Trophoblast cell (in vitro differentiated cells and primary cell): ENCODE measurements at regions not wholly inside any gene's neighbourhood (a gene's known extent, or its start where the extent isn't known, plus 50 kb on each side); places are given as distances from the start of the nearest gene placed in this dataset.

Experiments
- DNase-seq, 2 donors: peaks; one replicate each; pipeline ENCODE4 v3.0.0-alpha.2; 2016
- H2AFZ ChIP-seq: 2 replicates; pipeline ENCODE4 v1.6.1; 2013; ENCODE audit warnings: low read length, moderate library complexity, mild to moderate bottlenecking; ENCODE audit not compliant: insufficient read depth, poor library complexity
- H2AK5ac ChIP-seq: 2 replicates; pipeline ENCODE4 v1.6.1; 2013; ENCODE audit warnings: mild to moderate bottlenecking, low read length
- H2BK120ac ChIP-seq: 2 replicates; pipeline ENCODE4 v1.6.1; 2013; ENCODE audit warnings: low read length, mild to moderate bottlenecking, moderate library complexity; ENCODE audit not compliant: insufficient read depth, poor library complexity
- H2BK12ac ChIP-seq: 2 replicates; pipeline ENCODE4 v1.6.1; 2013; ENCODE audit warnings: mild to moderate bottlenecking, low read length, moderate library complexity
- H2BK5ac ChIP-seq: 2 replicates; pipeline ENCODE4 v1.6.1; 2013; ENCODE audit warnings: low read length, low read depth, moderate library complexity, mild to moderate bottlenecking; ENCODE audit not compliant: poor library complexity
- H3K14ac ChIP-seq: 2 replicates; pipeline ENCODE4 v1.6.1; 2013; ENCODE audit warnings: mild to moderate bottlenecking, low read length
- H3K18ac ChIP-seq: 2 replicates; pipeline ENCODE4 v1.6.1; 2013; ENCODE audit warnings: mild to moderate bottlenecking, low read length
- H3K23ac ChIP-seq: 2 replicates; pipeline ENCODE4 v1.6.1; 2013; ENCODE audit warnings: low read length
- H3K27ac ChIP-seq: 2 replicates; pipeline ENCODE4 v1.5.1; 2013; ENCODE audit warnings: low read depth, mild to moderate bottlenecking, inconsistent platforms, low read length, moderate library complexity
- H3K27me3 ChIP-seq: 2 replicates; pipeline ENCODE4 v1.6.1; 2013; ENCODE audit warnings: inconsistent platforms, mild to moderate bottlenecking, low read length, moderate library complexity; ENCODE audit not compliant: insufficient read depth
- H3K36me3 ChIP-seq, 2 experiments: 1 replicate in 1 of 2; 2 replicates in 1 of 2; pipeline ENCODE4 v1.6.1; 2013; ENCODE audit warnings: low read length in 2 of 2, mild to moderate bottlenecking in 2 of 2, moderate library complexity in 1 of 2; ENCODE audit not compliant: insufficient read depth in 2 of 2, control insufficient read depth in 1 of 2
- H3K4ac ChIP-seq: 2 replicates; pipeline ENCODE4 v1.6.1; 2013; ENCODE audit warnings: low read depth, mild to moderate bottlenecking, low read length, moderate library complexity
- H3K4me1 ChIP-seq, 2 experiments: 1 replicate in 1 of 2; 2 replicates in 1 of 2; pipeline ENCODE4 v1.6.1; 2013; ENCODE audit warnings: low read length in 2 of 2, mild to moderate bottlenecking in 2 of 2, moderate library complexity in 1 of 2; ENCODE audit not compliant: insufficient read depth in 2 of 2, control insufficient read depth in 1 of 2
- H3K4me2 ChIP-seq: 2 replicates; pipeline ENCODE4 v1.6.1; 2013; ENCODE audit warnings: inconsistent platforms, mild to moderate bottlenecking, low read length, moderate library complexity
- H3K4me3 ChIP-seq: 2 replicates; pipeline ENCODE4 v1.5.1; 2013; ENCODE audit warnings: mild to moderate bottlenecking, low read depth, low read length, inconsistent platforms
- H3K79me1 ChIP-seq: one replicate; pipeline ENCODE4 v1.6.1; 2013; ENCODE audit warnings: low read length
- H3K79me2 ChIP-seq: 2 replicates; pipeline ENCODE4 v1.6.1; 2013; ENCODE audit warnings: low read length, mild to moderate bottlenecking; ENCODE audit not compliant: control insufficient read depth, insufficient read depth, poor library complexity
- H3K9ac ChIP-seq: 2 replicates; pipeline ENCODE4 v1.6.1; 2013; ENCODE audit warnings: mild to moderate bottlenecking, low read length
- H3K9me3 ChIP-seq: 2 replicates; pipeline ENCODE4 v1.6.1; 2013; ENCODE audit warnings: low read depth, mild to moderate bottlenecking, control low read depth, inconsistent platforms, low read length; ENCODE audit not compliant: insufficient read depth
- H4K12ac ChIP-seq: 2 replicates; pipeline ENCODE4 v1.6.1; 2013; ENCODE audit warnings: low read depth, mild to moderate bottlenecking, low read length, moderate library complexity
- H4K8ac ChIP-seq: 2 replicates; pipeline ENCODE4 v1.6.1; 2013; ENCODE audit warnings: low read depth, mild to moderate bottlenecking, low read length, moderate library complexity
- H4K91ac ChIP-seq: one replicate; pipeline ENCODE4 v1.6.1; 2013; ENCODE audit warnings: low read depth, mild to moderate bottlenecking, low read length, moderate library complexity
- WGBS: extraction: QIAGEN DNeasy Blood & Tissue Kit; methylation state at CpG from one replicate; pipeline ENCODE4 v1.1.7; 2013; ENCODE audit warnings: missing lambda C conversion rate; ENCODE audit not compliant: insufficient read length, insufficient coverage; ENCODE audit errors: extremely low coverage; 5-methylcytosine and 5-hydroxymethylcytosine counted together

DNA sequence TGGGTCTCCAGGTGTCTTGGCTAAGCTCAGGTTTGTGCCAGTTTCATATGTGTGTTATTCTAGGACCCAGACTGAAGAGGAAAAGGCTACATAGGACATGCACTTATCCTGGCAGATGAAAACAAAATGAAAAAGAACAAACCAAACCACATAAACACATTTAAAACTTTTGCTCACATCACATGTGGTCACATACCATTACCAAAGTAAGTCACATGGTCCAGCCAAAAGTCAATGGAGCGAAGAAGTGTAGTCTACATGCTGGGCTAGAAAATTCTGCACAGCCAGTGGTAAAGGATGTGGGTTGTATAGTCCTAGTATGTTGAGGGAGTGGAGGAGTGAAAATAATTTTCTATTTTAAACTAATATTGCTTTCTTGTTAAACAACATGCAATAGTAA, 437.5 kb downstream of the BTBD3 start:
- no CpG with 5 or more reads among the region's 1 CpG for WGBS
- no peak overlapping the region for H3K4me2 ChIP-seq
- no peak overlapping the region for H3K23ac ChIP-seq
- no peak overlapping the region for H2BK120ac ChIP-seq
- no peak overlapping the region for H2BK12ac ChIP-seq
- no peak overlapping the region for H3K4me3 ChIP-seq
- no peak overlapping the region for H3K14ac ChIP-seq
- H3K4ac ChIP-seq = no peak overlapping the region
- H2AK5ac ChIP-seq = no peak overlapping the region
- no peak overlapping the region for H4K91ac ChIP-seq
- H4K12ac ChIP-seq = no peak overlapping the region
- H2BK5ac ChIP-seq = no peak overlapping the region
- no peaks in the 10 kb centered on the region for H3K36me3 ChIP-seq
- no peaks in the 10 kb centered on the region for H3K79me1 ChIP-seq
- H3K9me3 ChIP-seq = peaks cover 3% of the 10 kb centered on the region
- H3K27ac ChIP-seq = no peak overlapping the region
- H3K79me2 ChIP-seq = no peaks in the 10 kb centered on the region
- H3K18ac ChIP-seq = no peak overlapping the region
- H3K27me3 ChIP-seq = no peaks in the 10 kb centered on the region
- no peak overlapping the region for H2AFZ ChIP-seq
- no peak overlapping the region for H4K8ac ChIP-seq
- no peaks in the 10 kb centered on the region for H3K4me1 ChIP-seq
- H3K9ac ChIP-seq = no peak overlapping the region
- no peak for DNase-seq

DNA sequence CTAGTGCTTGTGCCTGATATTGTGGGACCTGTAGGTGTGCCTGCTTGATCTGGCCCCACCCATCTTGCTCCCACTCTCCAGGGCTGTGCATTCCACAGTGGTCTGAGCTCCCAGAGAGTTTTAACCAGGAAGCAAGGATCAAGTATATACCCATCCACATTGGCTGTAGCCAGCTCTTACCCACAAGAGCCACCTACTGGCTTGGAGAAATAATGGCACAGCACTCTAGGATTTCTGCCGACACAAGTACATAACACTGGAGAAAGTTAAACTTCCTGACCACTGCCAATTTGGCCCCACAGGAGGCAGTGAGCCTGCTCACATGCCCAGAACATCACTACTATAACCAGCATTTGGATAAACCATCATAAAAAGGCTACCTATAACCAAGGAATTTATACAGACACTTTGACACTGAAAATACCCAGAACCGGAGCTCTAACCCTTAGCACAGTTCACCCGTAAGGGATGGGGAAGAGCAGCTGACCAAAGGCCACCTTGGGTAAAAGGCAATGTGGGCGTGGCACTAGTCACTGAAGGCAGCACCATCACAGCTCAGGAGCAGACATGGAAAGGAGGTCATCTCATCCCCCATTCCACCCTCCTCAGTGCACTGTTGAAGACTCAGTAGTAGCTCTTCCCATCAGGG, 440.4 kb downstream of the BTBD3 start:
- H3K79me1 ChIP-seq = no peaks in the 10 kb centered on the region
- no peak overlapping the region for H2BK12ac ChIP-seq
- DNase-seq = peak; percentile 14 to 51
- no peak overlapping the region for H3K9ac ChIP-seq
- WGBS = no CpG with 5 or more reads among the region's 4 CpGs
- no peak overlapping the region for H3K4ac ChIP-seq
- no peak overlapping the region for H3K18ac ChIP-seq
- H3K14ac ChIP-seq = no peak overlapping the region
- no peaks in the 10 kb centered on the region for H3K4me1 ChIP-seq
- peak overlapping the region; percentile 20 for H2AFZ ChIP-seq
- H4K91ac ChIP-seq = peak overlapping the region; percentile 2
- no peak overlapping the region for H3K27ac ChIP-seq
- H3K4me3 ChIP-seq = no peak overlapping the region
- no peaks in the 10 kb centered on the region for H3K27me3 ChIP-seq
- H2AK5ac ChIP-seq = no peak overlapping the region
- peak overlapping the region; percentile 56 for H4K8ac ChIP-seq
- no peak overlapping the region for H3K23ac ChIP-seq
- H3K4me2 ChIP-seq = no peak overlapping the region
- peaks cover 3% of the 10 kb centered on the region for H3K9me3 ChIP-seq
- no peak overlapping the region for H4K12ac ChIP-seq
- H2BK120ac ChIP-seq = no peak overlapping the region
- no peaks in the 10 kb centered on the region for H3K36me3 ChIP-seq
- H2BK5ac ChIP-seq = no peak overlapping the region
- H3K79me2 ChIP-seq = no peaks in the 10 kb centered on the region

GRCh38 chr20:12358655-12359009, 440.9 kb downstream of the BTBD3 start:
- Histone ChIP-seq H3K9ac (no peak overlapping the region), H3K27me3 (no peaks in the 10 kb centered on the region), H4K91ac (no peak overlapping the region), H4K12ac (no peak overlapping the region), H2AFZ (no peak overlapping the region), H3K14ac (no peak overlapping the region), H3K27ac (no peak overlapping the region), H3K36me3 (no peaks in the 10 kb centered on the region), H2BK12ac (no peak overlapping the region), H2BK120ac (no peak overlapping the region), H3K4me2 (no peak overlapping the region), H2BK5ac (no peak overlapping the region), H2AK5ac (no peak overlapping the region), H3K23ac (no peak overlapping the region), H3K4me1 (no peaks in the 10 kb centered on the region), H3K4ac (no peak overlapping the region), H4K8ac (no peak overlapping the region), H3K18ac (no peak overlapping the region), H3K79me2 (no peaks in the 10 kb centered on the region), H3K4me3 (no peak overlapping the region), H3K79me1 (no peaks in the 10 kb centered on the region), H3K9me3 (peaks cover 3% of the 10 kb centered on the region)
- WGBS = no CpG with 5 or more reads among the region's 2 CpGs
- peak in 1 of 2 donors; percentile 9 for DNase-seq

- Histone ChIP-seq H3K23ac (no peak overlapping the region), H3K79me1 (no peaks in the 10 kb centered on the region), H3K36me3 (no peaks in the 10 kb centered on the region), H2BK120ac (no peak overlapping the region), H3K27ac (no peak overlapping the region), H2AK5ac (no peak overlapping the region), H3K18ac (no peak overlapping the region), H4K91ac (no peak overlapping the region), H2BK5ac (no peak overlapping the region), H4K8ac (no peak overlapping the region), H3K4ac (no peak overlapping the region), H3K4me2 (no peak overlapping the region), H3K4me1 (no peaks in the 10 kb centered on the region), H3K14ac (no peak overlapping the region), H4K12ac (no peak overlapping the region), H3K9me3 (no peaks in the 10 kb centered on the region), H2AFZ (no peak overlapping the region), H3K4me3 (no peak overlapping the region), H3K9ac (no peak overlapping the region), H3K79me2 (no peaks in the 10 kb centered on the region), H2BK12ac (no peak overlapping the region), H3K27me3 (no peaks in the 10 kb centered on the region)
- DNase-seq = no peak
- no CpG with 5 or more reads among the region's 1 CpG for WGBS
Measured at GRCh38 chr20:12371990-12372389, 454.3 kb downstream of the BTBD3 start.
